ENCODE measurements at regions not wholly inside any gene's neighbourhood (a gene's known extent, or its start where the extent isn't known, plus 50 kb on each side); places are given as distances from the start of the nearest gene placed in this dataset.

- TF ChIP-seq, protein P1, sequence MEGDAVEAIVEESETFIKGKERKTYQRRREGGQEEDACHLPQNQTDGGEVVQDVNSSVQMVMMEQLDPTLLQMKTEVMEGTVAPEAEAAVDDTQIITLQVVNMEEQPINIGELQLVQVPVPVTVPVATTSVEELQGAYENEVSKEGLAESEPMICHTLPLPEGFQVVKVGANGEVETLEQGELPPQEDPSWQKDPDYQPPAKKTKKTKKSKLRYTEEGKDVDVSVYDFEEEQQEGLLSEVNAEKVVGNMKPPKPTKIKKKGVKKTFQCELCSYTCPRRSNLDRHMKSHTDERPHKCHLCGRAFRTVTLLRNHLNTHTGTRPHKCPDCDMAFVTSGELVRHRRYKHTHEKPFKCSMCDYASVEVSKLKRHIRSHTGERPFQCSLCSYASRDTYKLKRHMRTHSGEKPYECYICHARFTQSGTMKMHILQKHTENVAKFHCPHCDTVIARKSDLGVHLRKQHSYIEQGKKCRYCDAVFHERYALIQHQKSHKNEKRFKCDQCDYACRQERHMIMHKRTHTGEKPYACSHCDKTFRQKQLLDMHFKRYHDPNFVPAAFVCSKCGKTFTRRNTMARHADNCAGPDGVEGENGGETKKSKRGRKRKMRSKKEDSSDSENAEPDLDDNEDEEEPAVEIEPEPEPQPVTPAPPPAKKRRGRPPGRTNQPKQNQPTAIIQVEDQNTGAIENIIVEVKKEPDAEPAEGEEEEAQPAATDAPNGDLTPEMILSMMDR (optimal IDR thresholded peaks at IDR 0.05 in 1 of 3, IDR thresholded peaks at IDR 0.05 in 1 of 3, conservative IDR thresholded peaks at IDR 0.05 in 1 of 3; ENCODE audit: extremely low read depth in 1 of 3, insufficient read depth in 2 of 3, low read length in 3 of 3) = no peak
- no peak for TF ChIP-seq EZH2 (IDR thresholded peaks at IDR 0.05; ENCODE audit: low read length)
Observed at GRCh38 chrX:123084797-123085196, 99.3 kb upstream of the GRIA3 start.

Data from keratinocyte (primary cell).